GM19372 (cell line): ENCODE measurements at regions not wholly inside any gene's neighbourhood (a gene's known extent, or its start where the extent isn't known, plus 50 kb on each side); places are given as distances from the start of the nearest gene placed in this dataset.

Experiments used
- ATAC-seq: cut with Tn5 transposase; IDR thresholded peaks from one replicate; pipeline ENCODE4 v1.9.1; 2021; ENCODE audit warnings: mild to moderate bottlenecking, low read depth, moderate library complexity; ENCODE audit not compliant: unreplicated experiment

- ATAC-seq, result no peak
Observed at GRCh38 chr5:120738568-120738967, 274.5 kb downstream of the PRR16 start.

GRCh38 chr5:120740989-120741388 lies 276.9 kb downstream of the PRR16 start:
- ATAC-seq, result no peak

- no peak for ATAC-seq
Observed at GRCh38 chr5:120748474-120748873, 284.4 kb downstream of the PRR16 start.

- ATAC-seq, result no peak
Observed at GRCh38 chr5:120749737-120750136, 285.6 kb downstream of the PRR16 start.

GRCh38 chr5:120759587-120759986 lies 295.5 kb downstream of the PRR16 start:
- ATAC-seq, result no peak

- ATAC-seq, result no peak
Observed at GRCh38 chr5:120761986-120762385, 297.9 kb downstream of the PRR16 start.

GRCh38 chr5:120765189-120765588 lies 301.1 kb downstream of the PRR16 start:
- ATAC-seq, result no peak

- no peak for ATAC-seq
Observed at GRCh38 chr5:120767178-120767820, 303.2 kb downstream of the PRR16 start.

- ATAC-seq, result no peak
Observed at GRCh38 chr5:120769312-120769872, 305.3 kb downstream of the PRR16 start.

- ATAC-seq, result no peak
Observed at GRCh38 chr5:120771202-120771601, 307.1 kb downstream of the PRR16 start.

GRCh38 chr5:120778491-120779484 lies 314.7 kb downstream of the PRR16 start:
- ATAC-seq, result no peak

- ATAC-seq, result no peak
Observed at GRCh38 chr5:120779674-120780073, 315.6 kb downstream of the PRR16 start.

- no peak for ATAC-seq
Observed at GRCh38 chr5:120788481-120788880, 324.4 kb downstream of the PRR16 start.

GRCh38 chr5:120789918-120790317 lies 325.8 kb downstream of the PRR16 start:
- ATAC-seq, result no peak

GRCh38 chr5:120790339-120790738 lies 326.2 kb downstream of the PRR16 start:
- ATAC-seq, result no peak

GRCh38 chr5:120792477-120792876 lies 328.4 kb downstream of the PRR16 start:
- ATAC-seq, result no peak

- ATAC-seq, result no peak
Observed at GRCh38 chr5:120794121-120794520, 330.0 kb downstream of the PRR16 start.

GRCh38 chr5:120803282-120803681 lies 339.2 kb downstream of the PRR16 start:
- no peak for ATAC-seq

GRCh38 chr5:120805131-120805530 lies 341.0 kb downstream of the PRR16 start:
- no peak for ATAC-seq

- no peak for ATAC-seq
Observed at GRCh38 chr5:120806202-120806601, 342.1 kb downstream of the PRR16 start.

- ATAC-seq, result no peak
Observed at GRCh38 chr5:120808135-120808534, 344.0 kb downstream of the PRR16 start.
